Fibroblast of skin of back (primary cell): ENCODE measurements at regions not wholly inside any gene's neighbourhood (a gene's known extent, or its start where the extent isn't known, plus 50 kb on each side); places are given as distances from the start of the nearest gene placed in this dataset.

Source experiments
- DNase-seq: peaks from one replicate; pipeline ENCODE4 v3.0.0-alpha.2; 2013

DNA sequence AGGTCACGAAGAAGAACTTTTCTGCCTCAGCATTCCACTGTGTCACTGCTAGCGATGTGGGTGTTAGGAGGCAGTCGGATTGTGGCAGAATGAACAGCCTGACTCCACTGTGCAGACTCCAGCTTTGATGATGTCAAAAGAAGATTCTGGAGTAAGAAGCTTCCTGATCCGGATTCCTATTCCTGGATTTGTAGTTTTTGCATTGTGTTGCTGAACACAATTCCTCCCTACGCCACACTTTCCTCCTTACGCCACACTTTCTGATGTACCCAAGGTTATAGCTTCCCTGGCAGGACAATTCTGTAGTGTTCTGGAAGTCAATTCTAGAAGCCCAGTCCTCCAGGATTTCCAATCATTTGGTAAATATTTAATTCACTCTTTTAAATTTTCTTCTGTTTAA lies 665.2 kb upstream of the ADGRL2 start:
- DNase-seq, result no peak

DNA sequence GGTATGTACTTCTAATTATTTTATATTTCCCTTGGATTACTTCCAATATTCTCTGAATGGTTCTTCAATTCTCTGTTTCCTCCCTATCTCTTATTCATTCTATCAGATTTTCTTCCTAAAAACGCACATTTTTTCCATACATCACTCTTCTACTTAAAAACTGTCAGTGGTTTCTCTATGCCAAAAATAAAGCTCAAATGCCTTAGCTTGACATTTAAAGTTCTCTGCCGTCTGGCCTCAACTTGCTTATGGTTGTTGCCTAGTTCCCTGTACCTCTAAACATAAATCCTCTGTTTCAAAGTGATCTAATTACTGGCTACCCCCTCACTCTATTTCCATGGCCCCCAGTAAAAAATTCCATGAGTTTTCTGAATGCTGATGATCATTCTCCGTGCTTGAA lies 671.0 kb upstream of the ADGRL2 start:
- no peak for DNase-seq

DNA sequence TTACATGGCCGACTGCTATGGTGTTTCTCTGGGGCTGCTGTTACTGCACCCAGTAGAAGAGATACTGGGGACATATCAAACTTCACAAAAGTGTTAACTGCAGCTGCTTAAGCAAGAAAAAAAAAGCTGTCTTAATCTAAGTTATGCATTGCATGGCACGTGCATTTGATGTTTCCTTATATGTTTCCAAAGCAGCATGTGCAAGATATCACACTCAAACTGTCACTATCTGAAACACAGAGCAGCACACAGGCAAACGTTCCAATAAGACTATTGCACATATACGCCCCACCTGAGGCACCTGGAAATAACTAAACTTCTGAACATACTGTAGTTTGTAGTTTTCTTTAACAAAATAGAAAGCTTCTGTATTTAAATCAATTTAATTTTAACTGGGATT lies 671.4 kb upstream of the ADGRL2 start:
- no peak for DNase-seq

DNA sequence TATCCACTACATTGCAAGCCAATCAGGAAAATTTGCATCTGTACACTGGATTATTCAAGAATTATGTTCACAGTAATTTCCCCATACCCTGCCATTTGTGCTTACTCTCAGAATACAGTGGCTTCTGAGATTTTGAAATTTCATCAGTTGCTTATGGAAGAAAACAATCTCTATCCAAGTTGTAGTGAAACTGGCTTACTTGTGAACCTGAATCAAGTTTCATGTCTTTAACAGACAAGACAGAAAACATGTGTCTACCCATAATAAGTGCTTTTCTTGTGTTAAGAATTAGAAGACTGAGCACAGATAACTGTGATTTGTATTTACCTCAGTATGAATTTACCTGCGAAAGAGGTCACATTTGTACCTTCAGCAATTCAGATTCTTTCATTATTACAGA lies 672.7 kb upstream of the ADGRL2 start:
- no peak for DNase-seq

DNA sequence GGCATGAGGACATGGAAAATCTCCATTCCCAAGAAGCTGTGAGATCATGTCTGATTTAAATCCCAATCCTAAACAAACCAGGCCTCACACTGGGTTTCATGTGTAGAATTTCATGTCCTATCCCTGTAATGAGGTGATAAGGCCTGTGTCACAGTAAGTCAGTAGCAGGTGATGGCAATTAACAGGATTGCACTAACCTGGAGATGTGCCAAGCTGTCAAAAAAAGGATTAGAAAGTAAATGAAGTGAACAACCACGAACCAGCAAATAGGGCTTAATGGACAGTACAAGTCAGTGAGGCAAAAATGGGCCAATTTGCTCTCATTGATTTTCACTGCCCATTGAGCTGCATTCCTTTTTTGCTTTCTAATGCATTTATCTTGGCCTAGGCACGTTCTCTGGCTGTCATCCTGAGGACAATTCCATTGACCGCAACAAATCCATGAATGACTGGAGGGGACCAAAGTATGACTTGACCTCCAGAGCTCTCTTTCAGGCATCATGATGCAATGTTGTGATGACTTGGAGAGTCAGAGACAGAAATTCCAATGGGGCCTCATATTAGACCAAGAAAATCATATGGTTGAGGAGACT lies 673.6 kb upstream of the ADGRL2 start:
- DNase-seq, result peak; percentile 72

DNA sequence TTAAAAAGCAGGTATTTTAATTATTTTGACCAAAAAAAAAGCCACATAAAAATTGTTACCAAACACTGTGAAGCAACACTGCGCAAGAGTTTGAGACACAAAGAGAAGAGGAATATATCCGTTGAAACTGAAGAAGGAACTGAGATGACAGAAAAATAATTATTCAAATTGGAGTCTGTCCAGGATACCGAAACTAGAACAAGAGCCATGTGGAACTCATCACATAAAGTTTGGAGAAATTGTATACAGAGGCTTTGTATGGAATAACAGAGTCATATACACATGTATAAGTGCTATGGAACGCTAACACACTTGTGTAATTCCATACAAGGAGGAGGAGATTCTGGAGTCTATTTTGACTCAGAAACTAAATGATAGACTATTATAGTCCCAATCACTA lies 675.1 kb upstream of the ADGRL2 start:
- peak; percentile 17 for DNase-seq

DNA sequence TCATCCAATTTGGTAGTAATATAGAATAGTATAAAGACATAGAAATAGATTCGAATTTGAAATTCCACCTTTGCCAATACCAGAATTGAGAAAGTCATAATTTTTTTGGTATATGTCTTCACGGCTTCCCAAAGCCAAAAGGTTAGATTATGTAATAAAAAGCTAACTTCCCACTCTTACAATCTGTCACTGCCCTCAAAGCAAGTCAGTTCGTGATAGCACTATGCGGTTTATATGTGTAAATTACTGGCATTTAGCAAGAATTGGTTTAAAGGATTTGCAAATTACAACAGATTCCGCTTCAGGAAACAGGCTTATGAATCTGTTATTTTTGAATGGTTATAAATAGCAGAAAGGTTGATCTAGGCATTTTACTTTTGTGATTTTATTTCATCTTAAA lies 679.4 kb upstream of the ADGRL2 start:
- no peak for DNase-seq

DNA sequence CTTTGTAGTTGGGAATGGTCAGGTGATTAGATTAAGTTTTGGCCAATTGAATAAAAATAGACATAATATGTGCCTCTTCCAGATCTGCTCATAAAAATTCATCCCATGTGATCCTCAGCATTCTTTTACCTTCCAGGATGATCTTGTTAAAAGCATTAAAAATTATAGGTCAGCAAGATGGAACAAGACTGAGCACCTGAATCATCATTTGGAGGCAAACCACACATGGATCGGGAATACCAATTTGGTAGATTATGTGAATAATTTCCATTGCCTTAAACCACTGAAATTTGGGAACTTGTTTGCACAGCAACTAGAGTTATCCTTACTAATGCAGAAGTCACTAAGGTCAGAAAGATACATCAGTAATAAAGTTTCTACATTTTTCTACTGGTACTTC lies 681.4 kb upstream of the ADGRL2 start:
- DNase-seq, result no peak

DNA sequence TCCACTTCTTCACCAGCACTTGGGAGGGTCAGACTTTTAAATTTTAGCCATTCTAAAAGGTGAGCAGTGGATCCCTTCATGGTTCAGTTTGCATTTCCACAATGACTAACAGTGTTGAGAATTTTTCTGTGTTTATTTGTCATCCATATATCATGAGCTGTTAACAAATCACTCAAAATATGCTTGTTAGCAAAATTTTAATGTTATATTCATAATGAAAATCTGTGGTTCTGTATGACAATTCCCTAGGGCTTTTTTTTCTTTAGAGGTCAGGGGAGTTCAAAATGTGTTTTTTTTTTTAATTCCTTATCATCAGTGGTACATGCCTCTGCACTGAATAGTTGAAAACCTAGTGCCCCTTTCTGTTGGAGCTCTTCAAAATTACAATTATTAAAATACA lies 682.2 kb upstream of the ADGRL2 start:
- DNase-seq, result peak; percentile 57

DNA sequence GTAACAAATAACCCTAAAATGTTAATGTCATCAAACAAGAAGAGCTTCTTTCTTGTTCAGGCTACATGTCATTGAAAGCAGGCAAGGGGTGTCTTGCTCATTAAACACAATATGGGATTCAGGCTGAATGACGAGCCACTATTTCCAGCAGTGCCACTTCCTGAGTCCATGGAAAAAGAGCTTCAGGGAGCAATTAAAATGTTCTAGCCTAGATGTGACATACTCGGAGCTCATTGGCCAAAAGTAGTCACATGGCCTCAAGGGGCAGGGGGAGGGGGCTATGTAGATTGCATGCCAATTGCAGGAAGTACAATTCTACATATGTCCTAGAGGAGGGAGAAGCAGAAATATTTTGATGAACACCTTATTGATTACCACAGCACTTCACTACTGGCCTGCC lies 685.3 kb upstream of the ADGRL2 start:
- no peak for DNase-seq

DNA sequence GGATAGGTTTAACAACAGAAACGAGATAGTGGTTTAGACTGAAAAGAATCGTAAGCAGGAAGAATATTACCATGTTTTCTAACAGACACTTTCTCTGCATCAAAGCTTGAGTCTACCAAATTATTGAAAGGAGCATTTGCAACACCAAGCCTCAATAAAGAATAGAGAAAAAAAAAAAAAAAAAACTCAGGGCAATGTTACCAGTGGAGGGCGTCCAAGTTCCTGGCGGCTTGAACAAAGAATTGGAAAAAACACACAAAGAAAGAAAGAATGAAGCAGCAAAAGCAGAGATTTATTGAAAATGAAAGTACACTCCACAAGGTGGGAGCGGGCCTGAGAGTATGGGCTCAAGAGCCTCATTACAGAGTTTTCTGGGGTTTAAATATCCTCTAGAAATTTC lies 686.5 kb upstream of the ADGRL2 start:
- no peak for DNase-seq

DNA sequence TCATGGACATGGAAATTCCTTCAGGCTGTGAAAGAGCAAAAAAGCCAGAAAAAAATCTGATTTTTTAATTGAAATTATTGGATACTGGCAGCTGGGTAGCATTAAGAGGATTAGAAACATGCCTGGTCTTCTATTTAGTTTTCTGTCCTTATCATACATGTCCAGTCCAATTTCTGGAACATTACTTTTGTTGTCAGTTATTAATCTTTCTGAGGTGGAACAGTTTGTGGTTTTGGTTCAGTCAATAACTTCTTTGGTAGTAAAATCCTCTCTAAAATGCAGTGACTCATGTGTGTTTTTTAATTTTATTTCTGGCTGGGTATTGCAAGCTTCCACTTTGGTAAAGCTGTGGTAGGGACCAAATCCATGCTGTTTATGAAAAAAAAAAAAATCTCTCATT lies 687.0 kb upstream of the ADGRL2 start:
- DNase-seq, result peak; percentile 37

DNA sequence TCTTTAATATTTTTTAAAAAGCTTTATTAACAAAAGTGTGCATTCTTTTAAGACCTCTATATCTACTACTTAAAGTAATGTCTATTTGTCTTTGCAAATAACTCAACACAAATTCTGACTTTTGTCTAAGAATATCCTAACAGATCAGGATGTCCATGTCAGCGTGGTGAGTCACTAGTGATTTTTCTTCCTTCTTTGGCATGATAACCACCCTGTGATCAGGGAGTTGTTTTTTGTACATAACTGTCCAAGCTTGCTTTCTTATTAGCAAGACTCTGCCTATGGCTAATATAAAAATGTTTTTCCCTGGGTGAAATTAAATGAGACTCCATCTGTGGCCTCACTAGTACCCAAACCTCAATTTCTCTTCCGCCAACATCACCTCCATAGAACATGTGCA lies 688.9 kb upstream of the ADGRL2 start:
- peak; percentile 82 for DNase-seq

DNA sequence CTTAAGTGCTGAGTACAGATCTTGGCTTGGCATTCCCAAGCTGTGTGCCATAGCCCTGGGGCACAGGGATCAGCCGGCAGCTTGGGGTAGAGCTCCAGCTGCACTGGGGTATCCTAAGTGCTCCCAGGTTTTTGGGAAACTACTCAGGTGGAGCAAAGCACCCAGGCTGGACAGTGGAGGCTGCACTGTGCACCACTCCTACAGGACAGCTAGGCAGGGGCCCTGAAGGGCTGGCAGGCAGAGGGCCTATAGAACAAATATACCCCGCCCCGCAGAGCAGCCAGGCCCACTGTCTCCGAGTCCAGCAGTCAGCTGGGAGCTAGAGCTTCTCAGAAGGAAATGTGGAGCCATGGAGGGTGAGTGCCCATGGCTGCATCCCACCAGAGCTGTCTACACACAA lies 691.7 kb upstream of the ADGRL2 start:
- no peak for DNase-seq

DNA sequence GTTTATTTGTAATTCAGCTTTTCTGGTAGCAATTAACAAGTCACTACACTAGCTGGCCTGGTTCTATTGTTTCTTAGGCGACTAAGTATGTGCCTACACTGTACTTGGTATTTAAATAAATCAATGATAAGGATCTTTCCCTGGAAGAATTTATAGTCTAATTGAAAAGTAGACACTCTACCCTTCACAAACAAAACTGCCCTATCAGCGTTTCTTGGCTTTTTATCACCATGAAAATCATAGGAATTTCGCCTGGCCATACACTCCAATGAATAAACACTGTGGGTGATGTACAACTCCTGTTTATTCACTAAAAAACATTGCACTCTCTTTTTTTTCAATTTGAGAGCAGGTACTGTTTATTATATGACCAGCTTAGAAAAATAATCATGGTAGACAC lies 702.9 kb upstream of the ADGRL2 start:
- no peak for DNase-seq

DNA sequence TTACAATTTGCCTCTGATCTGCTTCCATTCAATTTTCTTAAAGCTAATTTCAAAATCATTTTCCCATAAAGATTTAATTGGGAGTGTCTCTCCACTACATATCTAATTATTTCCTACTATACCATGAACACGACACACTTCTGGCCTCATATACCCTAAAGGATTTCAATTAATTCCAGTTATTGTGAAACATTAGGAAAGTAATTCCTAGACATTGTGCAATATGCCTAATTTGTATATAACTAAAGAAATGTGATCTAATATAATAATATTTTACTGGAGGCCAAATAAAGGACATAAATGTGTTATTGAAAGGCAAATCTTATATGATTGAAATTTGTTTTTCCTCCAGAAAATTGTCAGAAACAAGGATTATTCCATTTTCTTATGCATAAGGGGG lies 727.2 kb upstream of the ADGRL2 start:
- DNase-seq, result no peak

DNA sequence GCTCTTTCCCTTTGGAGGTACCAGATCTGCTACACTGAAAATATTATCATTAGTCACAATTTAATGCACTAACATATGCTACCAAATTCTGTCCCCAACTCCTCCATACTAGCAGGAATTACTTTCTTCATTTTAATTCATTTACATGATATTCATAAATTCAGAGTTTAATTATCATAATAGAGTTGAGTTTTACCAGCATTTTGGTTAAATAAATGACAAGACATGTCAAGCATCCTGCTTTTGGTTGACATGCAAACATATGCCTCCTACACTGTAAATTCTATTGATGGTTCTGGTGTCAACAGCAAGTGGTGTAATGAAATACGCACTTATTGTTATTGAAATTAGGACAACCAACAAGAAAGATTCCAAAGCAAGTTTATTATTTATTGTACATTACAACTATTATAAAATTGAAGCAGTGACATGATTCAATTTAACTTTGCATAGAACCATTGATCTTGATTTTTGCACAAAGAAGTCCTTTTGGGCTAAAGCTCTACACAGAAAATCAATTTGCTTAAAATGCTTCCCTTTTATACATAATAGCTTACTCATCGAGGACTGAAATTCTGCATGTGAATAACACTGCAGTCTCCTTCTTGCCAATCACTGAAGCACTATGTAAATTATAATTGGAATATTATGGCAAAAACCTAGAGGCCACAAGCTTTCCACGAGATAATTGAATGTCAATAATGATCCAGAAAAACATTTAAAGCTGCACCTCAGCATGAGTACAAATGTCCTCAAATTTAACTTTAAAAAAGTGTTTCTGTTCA lies 728.6 kb upstream of the ADGRL2 start:
- no peak for DNase-seq

DNA sequence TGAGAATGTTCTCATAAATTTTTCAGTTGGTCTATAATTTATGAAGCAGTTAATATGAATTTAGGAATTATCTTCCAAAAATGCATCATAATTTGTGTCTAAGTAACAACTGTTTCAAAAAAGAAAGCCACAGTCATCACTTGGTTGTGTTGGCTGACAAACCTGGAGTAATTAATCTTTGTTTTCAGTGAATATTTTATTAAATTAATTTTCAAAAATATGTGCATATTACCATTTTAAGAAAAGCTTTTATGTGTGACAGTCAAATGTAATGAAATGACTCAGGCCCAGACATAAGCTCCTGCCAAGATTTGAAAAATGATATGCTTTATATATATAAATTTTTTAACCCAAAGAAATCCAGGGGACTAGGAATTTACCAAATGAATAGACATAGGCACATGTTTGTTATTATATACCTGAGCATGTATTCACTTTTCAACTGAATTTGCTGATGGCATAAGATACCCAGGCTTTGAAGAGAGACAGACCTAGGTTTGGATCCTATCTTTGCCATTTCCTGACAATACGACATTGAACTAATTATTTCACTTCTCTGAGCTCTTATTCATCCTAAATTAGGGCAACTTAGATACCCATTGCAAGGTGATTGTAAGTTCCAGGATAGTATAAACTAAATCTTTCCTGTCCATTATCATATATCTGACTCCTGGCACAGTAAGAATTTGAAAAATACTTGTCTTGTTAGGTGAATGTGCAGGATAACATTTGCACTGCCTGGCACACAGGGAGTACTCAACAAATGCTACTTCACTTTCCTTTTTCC lies 729.5 kb upstream of the ADGRL2 start:
- DNase-seq, result peak; percentile 1

DNA sequence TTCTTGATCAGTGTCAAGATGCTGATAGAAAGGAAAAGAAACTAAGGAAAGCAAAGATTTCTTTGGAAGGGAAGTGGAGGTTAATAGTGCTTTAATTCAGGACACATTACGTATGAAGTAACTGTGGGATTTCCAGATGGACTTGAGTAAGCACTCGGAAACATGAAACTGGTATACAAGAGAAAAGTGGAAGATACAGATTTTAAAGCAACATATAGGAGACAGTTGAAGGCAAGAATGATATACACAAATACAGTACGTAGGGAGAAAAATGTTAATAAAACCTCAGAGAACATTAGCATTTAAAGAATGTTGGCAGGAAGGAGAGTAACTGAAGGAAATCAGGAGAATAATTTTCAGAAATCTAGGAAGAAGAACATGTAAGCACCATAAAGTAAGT lies 730.9 kb upstream of the ADGRL2 start:
- DNase-seq, result peak; percentile 12

DNA sequence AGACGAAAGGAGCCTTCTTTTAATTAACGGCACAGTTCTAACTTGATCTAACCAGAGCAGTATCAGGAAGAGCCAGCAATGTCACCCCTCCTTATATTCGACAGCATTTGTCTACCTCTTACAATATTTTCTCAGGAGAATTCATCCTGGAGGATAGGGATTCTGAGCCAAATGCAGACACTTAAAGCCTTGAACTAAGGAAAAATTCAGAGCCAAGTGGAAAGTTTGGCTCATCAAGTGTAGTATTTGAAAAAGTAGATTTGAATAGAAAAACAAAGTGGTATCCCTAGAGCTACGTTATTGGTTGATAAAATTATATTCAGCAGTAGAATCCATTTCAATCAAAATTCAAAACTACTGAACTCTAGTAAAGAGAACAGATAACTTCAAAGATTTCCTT lies 732.0 kb upstream of the ADGRL2 start:
- no peak for DNase-seq

DNA sequence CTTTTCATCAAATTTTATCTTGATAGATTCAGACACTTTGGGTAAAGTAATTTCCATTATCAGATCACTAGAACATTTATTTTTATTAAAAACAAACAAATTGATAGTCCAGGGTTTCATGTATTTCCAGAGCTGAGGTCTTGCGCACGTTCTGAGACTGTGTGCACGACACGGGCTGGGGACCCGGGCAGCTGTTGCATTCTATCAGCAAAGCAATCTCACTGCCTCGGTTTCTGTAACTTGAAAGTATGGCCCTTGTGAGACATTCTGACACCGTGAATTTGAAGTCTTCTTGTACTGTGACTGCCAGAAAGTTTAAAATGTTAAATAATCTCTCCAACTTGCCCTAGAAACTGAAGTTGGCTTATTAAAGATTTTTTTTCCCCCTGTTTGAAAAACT lies 746.9 kb upstream of the ADGRL2 start:
- no peak for DNase-seq

DNA sequence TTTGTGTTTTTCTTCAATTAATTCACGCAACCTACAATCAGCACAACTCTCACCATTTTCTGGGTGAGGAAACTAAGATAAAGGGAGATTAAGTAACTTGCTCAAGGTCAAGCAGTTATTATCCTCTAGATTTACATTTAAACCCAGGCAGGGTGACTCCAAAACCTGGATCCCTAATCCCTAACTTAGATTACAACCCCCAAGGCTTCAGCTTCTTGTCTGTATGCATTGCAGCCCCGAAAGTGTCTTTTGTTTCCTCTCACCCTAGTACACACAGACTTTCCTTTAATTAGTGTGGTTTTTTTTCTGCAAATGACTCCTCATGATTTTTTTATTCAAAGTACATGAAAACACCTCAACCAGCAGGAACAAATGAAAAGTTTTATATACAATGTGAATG lies 748.6 kb upstream of the ADGRL2 start:
- DNase-seq, result no peak

DNA sequence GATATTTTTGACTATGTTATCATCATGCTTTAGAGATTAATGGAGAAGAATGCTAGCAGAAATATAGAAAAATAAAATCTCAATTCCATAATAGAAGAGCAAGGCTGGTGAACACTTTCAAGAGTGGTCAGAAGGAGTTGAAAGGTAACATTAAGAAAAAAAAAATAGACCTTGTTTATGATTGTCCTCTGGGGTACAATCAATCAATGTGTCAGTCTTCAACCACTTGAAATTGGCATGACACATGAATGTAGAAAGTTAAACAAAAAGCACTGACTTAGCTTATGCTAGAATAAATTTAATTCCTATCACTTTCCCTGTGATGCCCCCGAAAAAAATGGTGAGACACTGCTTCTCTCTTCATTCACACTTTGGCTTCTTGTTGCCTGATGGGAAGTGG lies 750.3 kb upstream of the ADGRL2 start:
- no peak for DNase-seq

DNA sequence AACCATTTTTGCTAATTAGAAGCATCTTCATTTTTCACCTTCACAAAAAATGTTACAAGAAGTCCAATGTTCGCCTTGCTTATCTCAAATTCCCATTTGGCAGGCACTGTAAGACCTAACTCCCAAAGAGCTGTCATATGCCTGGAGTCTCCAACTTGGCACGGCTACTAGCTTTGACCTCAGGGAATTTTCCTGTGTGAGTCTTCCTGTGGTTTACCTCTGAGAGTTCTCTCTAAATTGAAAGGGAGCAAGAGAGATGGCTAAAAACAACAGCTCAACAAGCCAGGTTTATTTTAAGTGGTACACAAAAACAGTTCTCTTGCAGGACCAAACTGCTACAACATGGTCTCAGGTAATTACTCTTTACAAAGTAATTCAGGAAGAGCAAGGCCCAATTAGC lies 756.0 kb upstream of the ADGRL2 start:
- no peak for DNase-seq
